WI38 (cell line): ENCODE measurements at regions not wholly inside any gene's neighbourhood (a gene's known extent, or its start where the extent isn't known, plus 50 kb on each side); places are given as distances from the start of the nearest gene placed in this dataset.

Source experiments
- H3K4me3 ChIP-seq: 2 replicates; pipeline ENCODE4 v1.5.1; 2011; ENCODE audit warnings: low read depth, mild to moderate bottlenecking, control low read depth, low read length
- TF ChIP-seq, protein P1 (sequence below): IDR thresholded peaks from 2 replicates; pipeline ENCODE4 v1.5.1; 2012; ENCODE audit warnings: low read depth, mild to moderate bottlenecking, control low read depth, low read length

DNA sequence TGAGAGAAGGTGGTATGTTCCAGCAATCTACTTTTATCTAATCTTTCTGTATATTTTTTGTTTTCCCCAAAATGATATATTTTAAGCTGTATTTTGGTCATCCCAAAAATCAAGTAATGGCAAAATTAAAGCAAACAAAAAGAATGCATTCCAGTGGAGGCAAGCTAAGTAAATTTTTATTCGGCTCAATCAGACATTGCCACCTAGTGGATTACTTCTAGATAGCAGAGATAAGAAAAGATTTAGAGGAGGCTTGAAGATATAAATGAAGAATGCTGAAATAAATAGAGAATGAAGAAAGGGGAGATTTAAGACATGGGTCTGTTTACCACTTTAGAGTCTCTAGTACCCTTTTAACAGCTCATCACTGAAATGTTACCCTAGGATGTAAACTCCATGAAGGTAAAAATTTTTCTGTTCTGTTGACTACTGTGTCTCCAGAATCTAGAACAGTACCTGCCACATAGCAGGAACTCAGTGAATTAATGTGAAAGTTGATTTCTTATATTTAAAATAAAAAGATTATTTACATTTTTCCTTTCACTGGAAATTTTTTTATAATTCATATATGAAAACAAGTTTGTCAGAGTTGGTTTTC lies 110.9 kb upstream of the ANK2 start:
- no peak overlapping the region for H3K4me3 ChIP-seq
- TF ChIP-seq, protein P1, sequence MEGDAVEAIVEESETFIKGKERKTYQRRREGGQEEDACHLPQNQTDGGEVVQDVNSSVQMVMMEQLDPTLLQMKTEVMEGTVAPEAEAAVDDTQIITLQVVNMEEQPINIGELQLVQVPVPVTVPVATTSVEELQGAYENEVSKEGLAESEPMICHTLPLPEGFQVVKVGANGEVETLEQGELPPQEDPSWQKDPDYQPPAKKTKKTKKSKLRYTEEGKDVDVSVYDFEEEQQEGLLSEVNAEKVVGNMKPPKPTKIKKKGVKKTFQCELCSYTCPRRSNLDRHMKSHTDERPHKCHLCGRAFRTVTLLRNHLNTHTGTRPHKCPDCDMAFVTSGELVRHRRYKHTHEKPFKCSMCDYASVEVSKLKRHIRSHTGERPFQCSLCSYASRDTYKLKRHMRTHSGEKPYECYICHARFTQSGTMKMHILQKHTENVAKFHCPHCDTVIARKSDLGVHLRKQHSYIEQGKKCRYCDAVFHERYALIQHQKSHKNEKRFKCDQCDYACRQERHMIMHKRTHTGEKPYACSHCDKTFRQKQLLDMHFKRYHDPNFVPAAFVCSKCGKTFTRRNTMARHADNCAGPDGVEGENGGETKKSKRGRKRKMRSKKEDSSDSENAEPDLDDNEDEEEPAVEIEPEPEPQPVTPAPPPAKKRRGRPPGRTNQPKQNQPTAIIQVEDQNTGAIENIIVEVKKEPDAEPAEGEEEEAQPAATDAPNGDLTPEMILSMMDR: peak; percentile 25; the same call in 1 of the 2 replicates

DNA sequence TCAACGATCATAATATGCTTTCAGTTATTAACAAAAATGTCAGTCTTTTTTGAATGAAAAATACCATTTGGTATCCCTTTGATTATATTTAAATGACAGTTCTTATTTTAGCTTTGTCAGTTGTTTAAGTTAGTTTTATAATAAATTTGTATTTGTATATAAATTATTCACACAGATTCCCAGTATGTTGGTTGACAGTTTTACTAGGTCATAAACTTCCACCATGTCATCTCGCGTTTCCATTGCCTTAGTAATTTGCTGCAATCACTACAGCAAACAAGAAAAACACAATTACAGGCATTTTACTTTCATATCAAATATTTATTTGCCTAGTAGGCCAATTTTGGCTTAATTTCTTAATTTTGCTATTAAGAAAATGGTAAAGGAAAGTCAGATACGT lies 109.6 kb upstream of the ANK2 start:
- TF ChIP-seq, protein P1: no peak

DNA sequence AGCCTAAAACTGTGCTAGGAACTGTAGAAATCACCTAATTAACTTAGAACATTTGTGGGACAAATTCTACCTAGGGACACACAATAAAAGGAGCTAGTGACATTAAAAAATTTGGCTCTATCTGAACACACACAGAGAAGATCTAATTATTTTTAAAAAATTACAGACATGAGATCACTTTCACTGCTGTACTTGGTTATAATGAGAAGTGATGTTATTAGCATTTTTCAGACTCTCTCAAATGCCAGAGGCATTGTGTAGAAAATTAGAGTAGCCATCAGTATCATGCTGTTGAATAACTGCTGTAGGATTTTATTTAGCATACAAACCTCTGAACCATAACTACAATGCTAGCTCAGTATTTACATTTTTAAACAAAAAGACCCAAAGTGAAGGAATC lies 109.1 kb upstream of the ANK2 start:
- H3K4me3 ChIP-seq: no peak overlapping the region
- TF ChIP-seq, protein P1: no peak

More for the DNA sequence above, 109.6 kb upstream of the ANK2 start:
- H3K4me3 ChIP-seq: no peak overlapping the region

DNA sequence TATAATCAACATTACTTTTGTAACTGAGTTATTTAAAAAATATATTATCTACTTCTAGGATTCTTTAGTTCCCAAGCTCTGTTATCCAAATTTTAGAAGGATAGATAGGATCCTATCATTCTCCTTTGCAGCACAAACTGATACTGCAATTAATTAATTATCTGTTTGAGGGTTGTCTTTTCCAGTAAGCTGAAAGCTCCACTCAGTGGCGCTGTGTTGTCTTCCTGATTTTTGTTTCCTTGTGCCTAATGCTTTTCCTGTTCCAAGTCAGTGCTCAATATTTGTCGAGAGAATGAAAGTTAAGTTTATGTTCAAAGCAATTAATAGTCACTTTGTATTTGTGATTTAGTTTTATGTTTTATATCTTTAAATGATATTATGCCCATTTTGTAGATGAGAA lies 107.4 kb upstream of the ANK2 start:
- TF ChIP-seq, protein P1: no peak
- H3K4me3 ChIP-seq: no peak overlapping the region

DNA sequence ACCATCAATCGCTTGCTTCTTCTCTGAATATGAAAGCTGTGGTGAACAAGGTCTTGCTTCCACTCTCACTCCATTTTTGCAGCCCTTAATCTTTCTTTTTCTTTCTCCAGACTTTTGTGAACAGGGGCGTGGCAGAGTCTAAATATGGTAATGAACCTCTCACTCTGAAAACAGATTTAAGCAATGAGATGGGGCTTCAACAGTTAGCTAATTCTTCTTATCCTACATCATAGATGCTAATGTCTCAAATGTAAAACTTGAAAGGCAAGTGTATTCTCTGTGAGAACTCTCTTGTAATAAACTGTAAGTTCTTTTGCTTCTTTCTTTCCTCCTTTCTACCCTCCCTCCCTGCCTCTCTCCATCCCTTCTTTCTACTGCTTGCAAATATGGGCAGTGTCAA lies 106.5 kb upstream of the ANK2 start:
- TF ChIP-seq, protein P1: no peak
- no peak overlapping the region for H3K4me3 ChIP-seq

DNA sequence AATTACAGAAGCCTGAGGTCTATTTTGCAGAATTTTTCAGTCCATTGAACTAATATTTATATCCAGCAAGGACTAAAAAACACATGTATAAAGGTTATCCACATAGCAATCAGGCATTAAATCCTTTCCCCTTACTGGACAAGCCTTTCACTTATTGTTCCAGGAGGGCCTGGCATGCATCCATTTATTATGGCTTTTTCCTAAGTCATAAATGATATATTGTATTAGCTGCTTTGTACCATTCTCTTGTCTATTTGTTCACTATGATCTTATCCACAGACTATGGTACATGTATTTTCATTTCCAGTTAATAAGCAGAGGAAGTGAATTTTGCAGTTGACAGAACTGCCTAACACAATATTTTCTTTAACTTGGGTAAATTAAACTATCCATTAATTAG lies 105.4 kb upstream of the ANK2 start:
- H3K4me3 ChIP-seq: no peak overlapping the region
- TF ChIP-seq, protein P1: no peak

DNA sequence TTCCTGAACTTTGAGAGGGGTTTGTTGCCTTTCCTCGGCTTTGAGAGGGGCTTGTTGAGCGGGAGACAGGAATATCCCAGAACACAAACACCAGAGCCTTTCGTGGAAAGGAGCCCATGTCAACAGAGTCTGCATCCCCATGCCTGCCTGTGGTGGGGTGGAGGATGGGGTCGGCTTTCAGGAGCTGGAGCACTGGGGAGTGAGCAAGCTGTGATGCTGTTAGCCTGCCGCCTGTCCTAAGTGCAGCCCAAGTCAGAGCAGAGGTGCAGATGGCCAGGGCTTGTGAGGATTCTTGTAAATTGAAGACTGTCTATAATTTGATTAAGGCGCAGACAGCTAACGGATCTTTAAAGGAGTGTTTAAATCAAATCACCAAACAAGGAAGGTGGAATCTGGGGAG lies 103.3 kb upstream of the ANK2 start:
- H3K4me3 ChIP-seq: no peak overlapping the region
- TF ChIP-seq, protein P1: no peak
